Activated T-cell treated with anti-CD3 and anti-CD28 coated beads, Interleukin-2, amount 50 U/mL, for 4 hours (primary cell): ENCODE measurements at regions not wholly inside any gene's neighbourhood (a gene's known extent, or its start where the extent isn't known, plus 50 kb on each side); places are given as distances from the start of the nearest gene placed in this dataset.

Experiments used
- ATAC-seq, 2 donors: fragments of 200-7000 bp; cut with Tn5 transposase; one replicate each; pipeline ENCODE4 v1.10.0; 2021
- DNase-seq: peaks from one replicate; pipeline ENCODE4 v3.0.0-alpha.2; 2020
- H3K27me3 Mint-ChIP-seq: one replicate; pipeline ENCODE4 v1.8.0; 2021; ENCODE audit warnings: low read depth, mixed read lengths
- H3K36me3 Mint-ChIP-seq: one replicate; pipeline ENCODE4 v1.8.0; 2022; ENCODE audit warnings: mixed read lengths; ENCODE audit not compliant: insufficient read depth
- H3K4me1 Mint-ChIP-seq: one replicate; pipeline ENCODE4 v1.8.0; 2021; ENCODE audit warnings: low read depth, mixed read lengths
- H3K4me3 Mint-ChIP-seq: one replicate; pipeline ENCODE4 v1.8.0; 2021; ENCODE audit warnings: mild to moderate bottlenecking, moderate library complexity, mixed read lengths
- H3K9me3 Mint-ChIP-seq: one replicate; pipeline ENCODE4 v1.8.0; 2021; ENCODE audit warnings: mixed read lengths

DNA sequence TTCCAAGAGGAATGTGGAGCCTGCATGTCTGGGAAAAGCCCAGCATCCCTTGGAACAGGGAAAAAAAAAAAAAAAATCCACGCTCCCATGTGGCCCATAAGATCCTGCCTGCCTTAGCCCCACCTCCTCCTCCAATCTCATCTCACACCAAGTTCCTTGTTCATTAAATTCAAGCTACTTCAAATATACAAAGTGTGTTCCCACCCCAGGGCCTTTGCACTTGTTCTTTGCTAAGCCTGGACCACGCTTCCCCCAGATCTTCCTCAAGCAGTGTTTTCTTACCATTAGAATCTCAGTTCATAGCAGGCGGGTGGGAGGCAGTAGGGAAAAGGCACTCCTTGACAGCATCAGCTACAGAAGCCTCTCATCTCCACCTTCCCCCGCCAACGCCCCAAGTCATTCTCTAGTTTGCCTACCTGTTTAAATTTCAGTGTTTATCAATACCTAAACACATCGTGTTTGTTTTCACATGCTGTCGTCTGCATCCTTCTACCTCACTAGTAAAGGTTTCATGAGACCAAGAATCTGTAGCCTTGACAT is 262.8 kb downstream of the FGFR2 start:
- DNase-seq (no peak), ATAC-seq (no peak)
- Mint-ChIP-seq H3K27me3 (no peaks in the 10 kb centered on the region), H3K9me3 (no peaks in the 10 kb centered on the region), H3K4me1 (no peaks in the 10 kb centered on the region), H3K4me3 (no peak overlapping the region), H3K36me3 (no peaks in the 10 kb centered on the region)

DNA sequence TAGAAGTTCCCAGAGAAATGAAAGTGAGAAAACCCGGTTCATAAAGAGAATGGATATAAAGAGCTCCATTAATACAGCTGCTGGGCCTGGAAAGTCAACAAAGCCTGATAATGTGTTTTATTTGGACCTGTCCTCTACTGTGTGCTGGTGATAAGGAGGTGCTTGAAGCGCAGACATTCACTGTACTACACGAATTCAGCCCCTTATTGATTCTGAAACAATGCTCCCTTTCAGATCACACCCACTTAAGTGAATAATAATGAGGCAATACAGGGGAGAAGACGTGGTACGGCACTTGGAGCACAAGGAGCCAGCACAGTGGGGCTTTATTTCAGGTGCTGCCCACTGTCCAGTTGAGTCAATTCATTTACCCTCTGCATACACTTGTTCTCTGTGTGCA is 260.8 kb downstream of the FGFR2 start:
- peaks cover 5% of the 10 kb centered on the region for H3K9me3 Mint-ChIP-seq
- DNase-seq (no peak), ATAC-seq (no peak)
- no peaks in the 10 kb centered on the region for H3K27me3 Mint-ChIP-seq
- no peak overlapping the region for H3K4me3 Mint-ChIP-seq
- H3K36me3 Mint-ChIP-seq = no peaks in the 10 kb centered on the region
- H3K4me1 Mint-ChIP-seq = no peaks in the 10 kb centered on the region

DNA sequence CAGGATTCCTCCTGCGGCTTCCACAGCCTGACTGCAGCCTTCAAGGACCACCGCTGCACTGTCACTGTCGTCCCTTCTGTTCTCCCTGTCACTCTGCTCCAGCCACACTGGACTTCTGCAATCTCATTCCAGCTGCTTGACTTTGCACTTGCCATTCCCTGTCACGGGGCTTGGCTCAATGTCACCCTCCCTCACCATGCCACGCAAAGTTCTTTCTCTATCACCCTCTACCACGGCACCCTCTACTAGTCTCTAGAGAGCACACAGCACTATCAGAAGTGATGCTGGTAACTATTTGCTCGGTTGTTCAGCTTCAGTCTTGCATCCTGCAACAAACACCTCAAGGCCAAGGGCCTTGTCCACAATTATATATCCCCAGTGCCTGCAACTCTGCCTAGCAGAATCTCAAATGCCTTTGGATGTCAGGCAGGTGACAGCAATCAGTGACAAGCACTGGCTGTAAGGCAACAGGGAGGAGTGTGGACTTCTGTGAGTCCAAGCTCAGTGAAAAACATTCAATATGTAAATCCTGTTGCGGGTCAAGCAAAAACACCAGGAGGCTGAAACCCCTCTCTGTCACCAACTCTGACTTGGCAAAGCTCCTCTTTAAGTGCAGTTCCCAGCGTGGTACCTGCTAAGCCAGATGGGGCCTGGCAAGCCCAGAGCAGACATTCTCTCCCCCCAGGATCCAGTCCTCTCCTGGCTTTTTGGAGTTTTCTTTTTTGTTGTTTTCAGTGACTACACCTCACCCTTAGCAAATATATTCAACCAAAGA is 259.9 kb downstream of the FGFR2 start:
- no peak for DNase-seq
- no peaks in the 10 kb centered on the region for H3K4me1 Mint-ChIP-seq
- H3K9me3 Mint-ChIP-seq = peaks cover 9% of the 10 kb centered on the region
- H3K4me3 Mint-ChIP-seq = no peak overlapping the region
- no peaks in the 10 kb centered on the region for H3K27me3 Mint-ChIP-seq
- ATAC-seq = no peak
- H3K36me3 Mint-ChIP-seq = no peaks in the 10 kb centered on the region

DNA sequence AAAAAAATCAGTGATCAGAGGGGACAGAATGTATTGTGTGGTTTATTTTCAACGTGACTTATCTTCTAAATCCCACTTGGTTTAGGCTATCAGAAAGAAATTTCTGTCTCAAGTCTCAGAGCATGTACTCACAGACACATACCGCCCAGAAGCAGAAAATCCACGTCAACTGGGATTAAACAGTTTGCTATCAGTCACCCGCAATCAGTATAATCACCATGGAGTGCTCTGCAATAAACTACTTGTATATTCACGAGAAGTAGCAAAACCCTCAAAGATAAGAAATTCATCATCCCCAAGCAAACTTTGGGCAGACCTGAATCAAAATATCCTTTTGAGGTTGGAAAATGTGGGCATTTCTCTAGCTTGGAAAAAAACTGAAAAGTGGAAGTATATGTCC is 259.1 kb downstream of the FGFR2 start:
- H3K4me3 Mint-ChIP-seq = no peak overlapping the region
- peaks cover 9% of the 10 kb centered on the region for H3K9me3 Mint-ChIP-seq
- ATAC-seq (no peak), DNase-seq (no peak)
- H3K4me1 Mint-ChIP-seq = no peaks in the 10 kb centered on the region
- no peaks in the 10 kb centered on the region for H3K27me3 Mint-ChIP-seq
- H3K36me3 Mint-ChIP-seq = no peaks in the 10 kb centered on the region

- Mint-ChIP-seq H3K4me1 (no peaks in the 10 kb centered on the region), H3K4me3 (no peak overlapping the region), H3K27me3 (no peaks in the 10 kb centered on the region), H3K9me3 (peaks cover 9% of the 10 kb centered on the region), H3K36me3 (no peaks in the 10 kb centered on the region)
- ATAC-seq (no peak), DNase-seq (no peak)
Measured at GRCh38 chr10:121340271-121340831, 257.9 kb downstream of the FGFR2 start.

DNA sequence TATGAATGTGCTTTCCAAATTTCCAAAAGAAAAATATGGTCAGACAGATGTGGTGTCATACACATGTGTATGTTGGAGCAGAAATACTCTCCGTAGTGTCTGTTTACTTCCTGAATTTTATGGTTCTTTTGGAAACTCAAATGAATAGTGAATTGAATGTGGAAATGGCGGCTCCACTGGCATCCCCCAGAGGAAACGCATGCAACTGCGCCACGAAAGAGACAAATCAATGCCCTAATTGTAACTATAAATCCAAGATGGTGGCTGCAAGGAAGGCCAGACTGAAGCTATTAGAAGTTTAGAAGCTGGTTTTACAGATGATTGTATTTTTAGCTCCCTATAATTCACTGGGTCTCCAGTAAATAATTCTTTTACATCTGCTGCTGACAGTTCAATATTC is 246.7 kb downstream of the FGFR2 start:
- no peak overlapping the region for H3K4me3 Mint-ChIP-seq
- no peaks in the 10 kb centered on the region for H3K27me3 Mint-ChIP-seq
- no peaks in the 10 kb centered on the region for H3K36me3 Mint-ChIP-seq
- peaks cover 5% of the 10 kb centered on the region for H3K9me3 Mint-ChIP-seq
- no peak for DNase-seq
- ATAC-seq = no peak
- no peaks in the 10 kb centered on the region for H3K4me1 Mint-ChIP-seq

DNA sequence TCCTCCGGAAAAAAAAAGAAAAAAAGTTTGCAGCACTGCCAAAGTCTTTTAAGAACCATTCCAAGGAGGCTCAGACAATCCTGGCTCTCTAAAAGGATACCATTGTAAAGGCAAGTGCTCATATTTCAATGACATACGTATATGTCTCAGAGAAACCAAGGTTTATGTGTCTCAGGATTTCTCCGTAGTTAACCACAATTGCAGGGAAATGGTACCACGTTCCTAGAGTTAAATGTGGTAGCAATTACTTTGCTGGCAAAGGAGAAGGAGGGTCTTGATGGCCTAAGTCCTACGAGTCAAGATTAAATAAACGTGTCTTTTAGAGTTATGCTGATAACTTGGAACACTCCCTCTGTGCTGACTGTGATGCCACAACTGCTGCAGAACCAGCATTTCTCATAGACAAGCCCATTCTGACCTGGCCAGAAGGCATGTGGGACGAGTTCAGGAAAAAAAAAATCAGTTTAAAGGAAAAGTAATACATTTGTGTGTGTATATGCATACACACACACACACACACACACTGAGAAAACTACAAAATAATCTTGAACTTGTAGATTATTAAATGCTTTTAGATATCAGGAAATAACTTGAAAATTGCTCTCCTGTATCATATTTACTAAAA is 245.9 kb downstream of the FGFR2 start:
- peaks cover 5% of the 10 kb centered on the region for H3K9me3 Mint-ChIP-seq
- DNase-seq (no peak), ATAC-seq (no peak)
- H3K4me3 Mint-ChIP-seq = no peak overlapping the region
- H3K4me1 Mint-ChIP-seq = no peaks in the 10 kb centered on the region
- H3K36me3 Mint-ChIP-seq = no peaks in the 10 kb centered on the region
- H3K27me3 Mint-ChIP-seq = no peaks in the 10 kb centered on the region

DNA sequence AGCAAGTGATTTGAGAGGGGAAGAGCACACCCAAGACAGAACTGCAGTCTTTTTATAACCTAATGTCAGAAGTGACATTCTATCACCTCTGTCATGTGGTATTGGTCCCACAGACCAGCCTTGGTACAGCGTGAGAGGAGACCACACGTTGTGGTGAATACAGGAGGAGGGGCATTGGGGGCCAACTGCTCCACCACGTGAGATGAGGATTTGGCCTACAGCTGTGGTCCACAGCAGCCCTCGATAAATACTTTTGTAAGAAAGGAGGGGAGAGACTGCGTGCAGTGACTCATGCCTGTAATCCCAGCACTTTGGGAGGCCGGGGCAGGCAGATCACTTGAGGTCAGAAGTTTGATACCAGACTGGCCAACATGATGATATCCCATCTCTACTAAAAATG is 243.1 kb downstream of the FGFR2 start:
- Mint-ChIP-seq H3K27me3 (no peaks in the 10 kb centered on the region), H3K9me3 (peaks cover 9% of the 10 kb centered on the region), H3K4me1 (no peaks in the 10 kb centered on the region), H3K36me3 (no peaks in the 10 kb centered on the region), H3K4me3 (no peak overlapping the region)
- no peak for DNase-seq
- no peak for ATAC-seq

DNA sequence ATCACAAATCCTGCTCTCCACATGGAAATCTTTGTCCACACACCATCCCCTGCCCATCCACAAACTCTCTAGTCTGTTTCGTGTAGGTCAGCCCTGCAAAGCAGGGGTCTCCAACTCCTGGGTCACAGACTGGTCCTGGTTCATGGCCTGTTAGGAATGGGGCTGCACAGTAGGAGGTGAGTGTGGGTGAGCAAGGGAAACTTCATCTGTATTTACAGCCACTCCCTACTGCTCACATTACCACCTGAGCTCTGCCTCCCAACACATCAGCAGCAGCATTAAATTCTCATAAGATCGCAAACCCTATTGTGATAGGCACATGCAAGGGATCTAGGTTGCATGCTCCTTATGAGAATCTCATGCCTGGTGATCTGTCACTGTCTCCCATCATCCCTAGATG is 242.1 kb downstream of the FGFR2 start:
- no peak overlapping the region for H3K4me3 Mint-ChIP-seq
- H3K36me3 Mint-ChIP-seq = no peaks in the 10 kb centered on the region
- DNase-seq (no peak), ATAC-seq (no peak)
- H3K4me1 Mint-ChIP-seq = no peaks in the 10 kb centered on the region
- H3K27me3 Mint-ChIP-seq = no peaks in the 10 kb centered on the region
- H3K9me3 Mint-ChIP-seq = peaks cover 7% of the 10 kb centered on the region

DNA sequence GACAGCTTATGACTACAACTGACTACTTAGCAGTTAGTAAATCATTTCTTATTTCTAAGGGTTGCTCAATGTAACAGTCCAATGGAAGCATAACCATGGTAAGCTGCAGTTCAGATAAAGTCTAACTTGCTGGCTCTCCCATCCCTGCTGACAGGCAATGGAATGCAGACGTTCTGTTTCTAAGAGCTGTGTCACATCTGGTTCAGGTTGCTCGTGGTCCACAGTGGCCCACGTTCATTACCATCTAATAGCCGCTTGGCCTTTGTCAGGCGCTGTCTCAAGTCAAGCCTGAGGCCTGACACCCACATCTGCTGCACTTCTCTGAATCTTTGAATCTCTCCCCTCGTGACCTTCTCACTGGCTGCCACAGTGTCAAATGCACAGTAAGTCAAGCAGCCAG is 240.8 kb downstream of the FGFR2 start:
- ATAC-seq = no peak

GRCh38 chr10:121362026-121362425 is 236.2 kb downstream of the FGFR2 start:
- Mint-ChIP-seq H3K36me3 (no peaks in the 10 kb centered on the region), H3K4me1 (no peaks in the 10 kb centered on the region), H3K9me3 (peaks cover 4% of the 10 kb centered on the region), H3K4me3 (no peak overlapping the region), H3K27me3 (no peaks in the 10 kb centered on the region)
- DNase-seq (no peak), ATAC-seq (no peak)

More for the DNA sequence above, 240.8 kb downstream of the FGFR2 start:
- Mint-ChIP-seq H3K36me3 (no peaks in the 10 kb centered on the region), H3K4me1 (no peaks in the 10 kb centered on the region), H3K4me3 (no peak overlapping the region), H3K9me3 (peaks cover 4% of the 10 kb centered on the region), H3K27me3 (no peaks in the 10 kb centered on the region)
- DNase-seq = no peak

DNA sequence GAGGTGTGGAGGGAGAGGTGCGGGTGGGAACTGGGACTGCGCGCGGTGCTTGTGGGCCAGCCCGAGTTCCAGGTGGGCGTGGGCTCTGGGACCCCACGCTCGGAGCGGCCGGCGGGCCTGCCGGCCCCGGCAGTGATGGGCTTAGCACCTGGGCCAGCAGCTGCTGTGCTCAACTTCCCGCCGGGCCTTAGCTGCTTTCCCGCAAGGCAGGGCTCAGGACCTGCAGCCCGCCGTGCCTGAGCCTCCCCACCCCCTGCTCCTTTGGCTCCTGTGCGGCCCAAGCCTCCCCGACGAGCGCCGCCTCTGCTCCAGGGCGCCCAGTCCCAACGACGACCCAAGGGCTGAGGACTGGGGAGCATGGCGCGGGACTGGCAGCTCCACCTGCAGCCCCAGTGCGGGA is 232.7 kb downstream of the FGFR2 start:
- Mint-ChIP-seq H3K36me3 (no peaks in the 10 kb centered on the region), H3K4me1 (no peaks in the 10 kb centered on the region), H3K9me3 (no peaks in the 10 kb centered on the region), H3K27me3 (no peaks in the 10 kb centered on the region), H3K4me3 (no peak overlapping the region)
- ATAC-seq = no peak
- no peak for DNase-seq

- ATAC-seq (no peak), DNase-seq (no peak)
- H3K36me3 Mint-ChIP-seq = no peaks in the 10 kb centered on the region
- H3K4me3 Mint-ChIP-seq = no peak overlapping the region
- H3K4me1 Mint-ChIP-seq = no peaks in the 10 kb centered on the region
- H3K9me3 Mint-ChIP-seq = no peaks in the 10 kb centered on the region
- H3K27me3 Mint-ChIP-seq = no peaks in the 10 kb centered on the region
Measured at GRCh38 chr10:121368347-121369025, 229.8 kb downstream of the FGFR2 start.

GRCh38 chr10:121369616-121370015 is 228.6 kb downstream of the FGFR2 start:
- DNase-seq = no peak
- H3K36me3 Mint-ChIP-seq = no peaks in the 10 kb centered on the region
- no peaks in the 10 kb centered on the region for H3K9me3 Mint-ChIP-seq
- H3K4me3 Mint-ChIP-seq = no peak overlapping the region
- ATAC-seq = no peak
- no peaks in the 10 kb centered on the region for H3K27me3 Mint-ChIP-seq
- no peaks in the 10 kb centered on the region for H3K4me1 Mint-ChIP-seq
